HG03095 (cell line): ENCODE measurements at regions not wholly inside any gene's neighbourhood (a gene's known extent, or its start where the extent isn't known, plus 50 kb on each side); places are given as distances from the start of the nearest gene placed in this dataset.
"Not testable (repeated sequence)": the region's sequence is repeated elsewhere in the genome, so short reads cannot be mapped to it uniquely, and the experiment has no call there.

ENCODE experiments used
- ATAC-seq: cut with Tn5 transposase; IDR thresholded peaks from one replicate; pipeline ENCODE4 v1.9.1; 2021; ENCODE audit warnings: moderate library complexity; ENCODE audit not compliant: unreplicated experiment

DNA sequence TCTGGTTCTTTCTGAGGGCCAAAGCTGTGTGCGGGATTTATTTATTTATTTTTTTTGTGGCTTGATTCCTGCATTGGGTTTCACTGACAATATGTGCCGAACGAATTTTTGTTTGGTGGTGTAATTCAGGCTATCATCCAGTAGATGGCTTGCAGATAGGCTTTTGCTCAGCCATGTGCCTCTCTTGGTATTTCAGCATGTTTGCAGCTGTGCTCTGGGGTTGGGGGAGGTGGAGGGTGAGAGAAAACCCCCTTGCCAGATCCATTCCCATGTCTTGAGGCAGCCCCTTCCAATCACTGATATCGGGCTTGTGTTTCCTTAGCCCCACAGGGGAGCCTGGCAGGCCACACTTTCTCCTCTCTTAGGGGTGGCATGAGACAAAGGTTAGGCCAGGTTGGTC lies 302.4 kb downstream of the PTGER3 start:
- ATAC-seq = no peak

DNA sequence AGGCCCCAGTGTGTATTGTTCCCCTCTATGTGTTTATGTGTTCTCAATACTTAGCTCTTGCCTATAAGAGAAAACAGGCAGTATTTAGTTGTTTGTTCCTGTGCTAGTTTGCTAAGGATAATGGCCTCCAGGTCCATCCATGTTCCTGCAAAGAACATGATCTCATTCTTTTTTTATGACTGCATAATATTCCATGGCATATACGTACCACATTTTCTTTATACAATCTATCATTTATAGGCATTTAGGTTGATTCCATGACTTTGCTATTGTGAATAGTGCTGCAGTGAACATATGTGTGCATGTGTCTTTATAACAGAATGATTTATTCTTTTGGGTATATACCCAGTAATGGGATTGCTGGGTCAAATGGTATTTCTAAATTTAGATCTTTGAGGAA lies 301.6 kb downstream of the PTGER3 start:
- ATAC-seq = not testable (repeated sequence)

DNA sequence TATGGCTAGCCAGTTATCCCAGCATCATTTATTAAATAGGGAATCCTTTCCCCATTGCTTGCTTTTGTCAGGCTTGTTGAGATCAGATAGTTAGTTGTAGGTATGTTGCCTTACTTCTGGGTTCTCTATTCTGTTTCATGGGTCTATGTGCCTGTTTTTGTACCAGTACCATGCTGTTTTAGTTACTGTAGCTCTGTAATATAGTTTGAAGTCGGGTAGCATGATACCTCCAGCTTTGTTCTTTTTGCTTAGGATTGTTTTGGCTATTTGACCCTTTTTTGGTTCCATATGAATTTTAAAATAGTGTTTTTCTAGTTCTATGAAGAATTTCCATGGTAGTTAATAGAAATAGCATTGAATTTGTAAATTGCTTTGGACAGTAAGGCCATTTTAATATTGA lies 300.5 kb downstream of the PTGER3 start:
- not testable (repeated sequence) for ATAC-seq

DNA sequence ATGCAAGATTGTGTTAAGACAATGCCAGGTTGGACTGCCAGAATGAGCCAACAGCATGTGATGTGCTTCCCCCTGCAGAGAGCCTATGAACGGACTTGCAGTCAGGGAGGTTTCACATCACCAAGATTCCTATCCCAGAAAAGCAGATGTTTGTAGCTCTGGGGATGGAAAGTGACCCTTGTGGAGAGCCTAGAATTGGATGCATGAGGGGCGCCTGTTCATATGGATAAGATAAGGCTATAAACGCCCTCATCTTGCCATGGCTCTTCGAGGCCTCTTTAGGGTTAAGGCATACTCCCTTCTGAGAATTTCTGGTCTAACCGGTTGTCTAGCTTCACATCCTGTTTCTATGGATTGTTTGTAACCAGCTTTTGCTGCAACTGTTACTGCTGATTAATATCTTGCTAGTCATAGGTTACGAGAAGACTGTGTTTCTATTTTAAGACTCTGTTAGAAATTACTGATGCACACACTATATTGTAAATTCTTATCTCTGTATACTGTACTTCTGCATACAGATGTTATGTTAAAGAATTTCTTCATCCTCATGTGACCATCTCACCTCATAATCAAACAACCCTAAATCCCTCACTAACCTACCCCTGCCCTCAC lies 295.8 kb downstream of the PTGER3 start:
- ATAC-seq = not testable (repeated sequence)

DNA sequence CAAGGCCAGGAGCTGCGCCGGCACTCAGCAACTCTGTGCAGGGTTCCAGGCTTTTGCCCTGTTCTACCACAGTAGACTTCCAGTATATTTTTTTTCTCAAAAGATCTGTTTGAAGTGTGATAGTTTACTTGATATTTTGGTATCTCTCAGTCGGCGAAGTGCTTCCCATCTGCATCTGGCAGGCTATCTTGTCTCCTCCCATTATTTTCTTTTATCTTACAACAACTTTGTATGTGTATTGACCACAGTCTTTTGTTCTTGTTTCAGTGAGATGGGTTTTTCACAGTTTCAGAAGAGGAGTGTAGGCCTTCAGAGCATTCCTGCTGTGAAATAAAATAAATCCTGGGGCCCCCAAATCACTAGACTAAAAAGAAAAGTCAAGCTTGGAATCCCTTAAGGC lies 292.9 kb downstream of the PTGER3 start:
- no peak for ATAC-seq

DNA sequence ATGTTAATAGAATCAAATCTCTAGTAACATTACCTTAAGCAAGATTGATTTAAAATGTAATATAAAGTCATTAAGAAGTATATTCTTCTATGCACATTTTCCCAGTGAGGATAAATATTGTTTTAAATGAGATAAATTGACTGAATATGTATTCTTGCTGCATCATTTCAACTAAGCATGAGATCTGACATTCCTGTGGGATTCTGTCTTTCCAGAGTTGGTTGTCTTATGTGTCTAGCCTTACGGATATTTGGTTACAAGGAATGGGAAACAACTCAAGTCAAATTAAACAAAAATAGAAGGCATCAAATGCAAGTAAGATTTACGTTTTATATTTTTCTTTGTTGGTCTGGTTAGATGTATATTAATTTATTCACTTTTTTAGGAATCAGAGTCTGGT lies 287.5 kb downstream of the PTGER3 start:
- no peak for ATAC-seq

DNA sequence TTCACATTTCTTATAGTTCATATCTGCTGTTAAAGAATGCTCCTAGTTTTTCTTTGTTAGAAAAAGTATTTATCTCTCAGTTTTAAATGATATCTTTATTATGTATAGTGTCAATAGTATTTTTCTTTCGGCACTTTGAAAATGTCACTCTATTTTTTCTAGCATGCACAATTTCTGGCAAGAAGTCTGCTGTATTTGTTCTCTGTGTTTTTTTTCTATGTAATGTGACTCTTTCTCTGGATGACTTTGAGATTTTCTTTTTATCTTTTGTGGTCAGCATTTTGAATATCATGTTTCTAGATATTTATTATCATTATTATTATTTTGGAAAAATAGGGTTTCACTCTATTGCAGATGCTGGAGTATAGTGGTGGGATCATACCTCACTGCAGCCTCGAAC lies 285.2 kb downstream of the PTGER3 start:
- ATAC-seq = no peak

DNA sequence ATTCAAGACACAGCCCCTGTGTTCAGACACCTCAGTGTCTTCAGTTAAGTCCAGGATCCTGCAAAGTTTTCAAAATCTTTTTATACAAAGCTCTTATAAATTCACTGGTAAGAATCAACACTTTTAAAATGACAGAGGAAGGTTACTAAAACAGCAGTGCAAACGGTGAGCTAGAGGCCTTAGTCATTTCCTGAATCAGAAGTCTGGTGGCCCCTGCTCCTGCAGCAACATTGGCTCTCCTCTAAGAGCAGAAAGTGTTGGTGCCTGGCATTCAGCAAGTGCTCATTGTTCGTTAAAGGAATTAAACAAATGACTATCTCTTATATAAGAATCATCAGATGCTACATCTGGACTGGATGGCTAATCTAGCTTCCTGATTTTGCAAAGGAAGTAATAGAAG lies 282.9 kb downstream of the PTGER3 start:
- ATAC-seq = no peak

DNA sequence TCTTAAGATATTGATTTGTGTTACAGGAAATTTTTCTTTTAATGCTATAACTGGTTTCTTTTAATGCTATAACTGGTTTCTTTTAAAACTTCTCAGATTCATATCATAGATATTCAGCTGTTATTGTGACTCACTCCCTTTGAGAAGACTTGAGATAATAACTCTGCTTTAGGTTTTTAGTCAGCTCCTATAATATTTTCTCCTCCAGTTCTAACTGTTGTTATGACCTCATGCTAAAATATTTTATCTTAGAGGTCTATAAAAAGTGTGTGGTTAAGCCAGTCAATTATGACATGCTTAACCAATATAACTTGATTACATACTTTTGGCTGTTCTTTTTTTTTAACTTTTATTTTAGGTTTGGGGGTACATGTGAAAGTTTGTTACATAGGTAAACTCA lies 280.2 kb downstream of the PTGER3 start:
- ATAC-seq = no peak

DNA sequence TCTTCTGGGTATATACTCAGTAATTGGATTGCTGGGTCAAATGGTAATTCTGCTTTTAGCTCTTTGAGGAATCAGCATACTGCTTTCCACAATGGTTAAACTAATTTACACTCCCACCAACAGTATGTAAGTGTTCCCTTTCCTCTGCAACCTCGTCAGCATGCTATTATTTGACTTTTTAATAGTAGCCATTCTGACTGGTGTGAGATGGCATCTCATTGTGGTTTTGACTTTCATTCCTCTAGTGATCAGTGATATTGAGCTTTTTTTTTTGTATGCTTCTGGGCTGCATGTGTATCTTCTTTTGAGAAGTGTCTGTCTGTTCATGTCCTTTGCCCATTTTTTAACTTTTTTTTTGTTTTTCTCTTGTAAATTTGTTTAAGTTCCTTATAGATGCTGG lies 279.4 kb downstream of the PTGER3 start:
- no peak for ATAC-seq

DNA sequence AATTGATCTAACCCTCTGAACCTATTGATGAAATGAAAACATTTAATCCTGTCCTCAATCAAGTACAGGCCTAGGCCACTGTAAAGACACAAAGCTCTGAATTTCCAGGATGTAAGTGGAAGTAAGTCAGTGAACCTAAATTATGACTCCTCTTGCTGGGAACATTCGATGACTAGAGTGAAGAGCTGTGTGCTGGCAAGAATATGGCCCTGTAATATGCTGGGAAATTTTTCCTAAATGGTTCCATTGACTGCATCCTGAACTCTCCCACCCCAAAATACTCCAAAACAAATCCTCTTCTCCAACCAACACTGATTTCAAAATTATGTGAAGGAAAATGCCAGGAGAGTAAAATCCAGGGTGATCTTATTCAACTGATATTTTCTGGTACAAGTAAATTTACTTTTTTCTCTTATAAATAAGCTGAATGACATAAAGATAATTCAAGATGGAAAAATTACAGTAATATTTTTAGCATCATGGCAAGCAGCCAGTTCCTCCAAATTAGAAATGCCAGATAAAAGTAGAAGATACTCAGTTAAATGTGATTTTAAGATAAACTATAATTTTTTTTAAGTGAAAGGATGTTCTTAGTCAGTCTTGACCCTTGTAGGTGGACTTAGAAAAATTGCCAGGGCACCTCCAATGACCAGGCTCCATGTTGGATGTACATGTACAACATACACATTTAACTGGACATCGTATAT lies 269.4 kb downstream of the PTGER3 start:
- no peak for ATAC-seq

DNA sequence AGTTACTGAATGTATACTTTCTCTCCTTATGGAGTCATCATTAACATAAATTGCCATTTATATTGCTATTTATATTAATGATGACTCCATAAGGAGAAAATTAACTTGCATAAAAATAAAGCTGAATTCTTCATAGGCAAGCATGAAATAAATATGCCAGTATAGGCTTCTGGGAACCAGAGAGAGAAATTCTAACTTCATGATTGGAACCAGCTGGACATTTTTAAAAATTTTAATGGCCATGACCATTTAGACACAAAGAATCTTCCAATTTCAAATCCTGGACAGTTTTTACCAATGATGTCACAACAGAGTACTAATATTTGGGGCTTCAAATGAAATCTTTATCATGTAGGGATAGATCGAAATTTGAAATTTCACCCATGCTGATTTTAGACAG lies 268.7 kb downstream of the PTGER3 start:
- ATAC-seq = no peak

DNA sequence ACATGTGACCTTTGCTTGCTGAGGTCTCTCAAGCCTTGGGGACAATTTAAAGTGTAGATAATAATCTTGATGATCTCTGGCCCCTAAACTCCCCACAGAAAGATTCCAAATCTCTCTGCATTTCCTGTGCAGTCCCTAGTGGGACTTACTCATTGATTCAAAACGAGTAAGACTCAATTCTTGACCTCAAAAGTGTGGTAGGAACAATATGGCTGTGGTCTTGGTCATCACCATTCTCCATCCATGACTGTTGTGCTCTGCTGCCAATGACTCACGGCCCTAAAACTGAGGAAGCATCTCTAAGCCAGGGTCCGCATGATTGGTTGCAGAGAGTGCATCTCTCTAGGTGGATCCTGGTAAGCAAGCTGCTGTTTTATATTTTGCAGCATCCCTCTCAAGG lies 268.0 kb downstream of the PTGER3 start:
- ATAC-seq = no peak

DNA sequence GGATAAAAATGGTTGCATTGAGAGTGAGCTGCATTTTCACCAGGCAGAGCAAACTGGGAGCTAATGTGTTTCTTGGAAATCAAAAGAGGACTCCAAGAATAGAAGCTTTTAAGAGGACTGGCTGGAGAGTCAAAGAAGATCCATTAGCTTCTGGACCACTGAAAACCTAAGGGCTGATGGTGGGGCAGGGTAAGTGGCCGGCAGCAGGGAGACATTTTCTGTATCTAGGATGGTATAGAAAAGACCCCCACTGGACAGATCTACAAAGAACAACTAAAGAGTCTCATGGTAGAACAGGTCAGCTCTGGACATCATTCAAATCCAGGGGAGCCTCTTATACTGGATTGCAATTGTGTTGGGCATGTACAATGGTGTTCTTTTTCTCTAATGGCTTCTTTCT lies 262.3 kb downstream of the PTGER3 start:
- no peak for ATAC-seq

DNA sequence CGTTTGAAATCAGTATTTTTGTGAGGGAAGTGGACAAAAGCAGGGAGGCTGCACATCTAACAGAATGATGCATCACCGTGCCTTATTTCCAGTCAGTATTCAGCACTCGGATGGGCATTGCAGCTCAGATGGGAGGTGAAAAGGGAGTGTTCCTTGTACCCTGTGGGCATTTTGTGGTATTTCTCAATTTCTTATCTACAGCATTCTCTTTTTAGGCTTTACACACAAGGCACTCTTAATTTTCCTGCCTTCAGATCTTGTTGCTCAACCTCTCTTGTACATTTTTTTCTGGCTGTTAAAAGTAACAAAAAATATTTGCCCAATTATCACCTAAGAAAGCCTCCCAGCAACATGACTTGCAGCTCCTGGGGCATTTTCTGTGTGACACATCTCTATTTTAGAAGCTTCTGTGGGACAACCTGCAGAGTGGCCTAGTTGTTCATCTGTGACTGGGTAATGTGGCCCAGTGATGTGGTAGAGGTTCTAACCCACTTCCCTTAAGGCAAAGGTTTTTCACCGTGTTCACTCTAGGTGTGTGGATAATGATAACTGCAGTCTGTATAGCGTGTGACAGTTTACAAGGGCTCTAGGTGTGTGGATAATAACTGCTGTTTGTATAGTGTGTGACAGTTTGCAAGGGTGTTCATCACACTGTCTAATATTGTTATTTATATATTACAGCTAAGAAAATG lies 257.2 kb downstream of the PTGER3 start:
- ATAC-seq = no peak

DNA sequence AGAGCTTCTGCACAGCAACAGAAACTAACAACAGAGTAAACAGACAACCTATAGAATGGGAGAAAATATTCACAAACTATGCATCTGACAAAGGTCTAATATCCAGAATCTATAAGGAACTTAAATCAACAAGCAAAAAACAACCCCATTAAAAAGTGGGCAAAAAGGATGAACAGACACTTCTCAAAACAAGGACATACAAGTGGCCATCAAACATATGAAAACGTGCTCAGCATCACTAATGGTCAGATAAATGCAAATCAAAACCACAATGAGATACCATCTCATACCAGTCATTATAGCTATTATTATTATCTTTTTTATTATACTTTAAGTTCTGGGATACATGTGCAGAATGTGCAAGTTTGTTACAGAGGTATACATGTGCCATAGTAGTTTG lies 252.6 kb downstream of the PTGER3 start:
- ATAC-seq = not testable (repeated sequence)

DNA sequence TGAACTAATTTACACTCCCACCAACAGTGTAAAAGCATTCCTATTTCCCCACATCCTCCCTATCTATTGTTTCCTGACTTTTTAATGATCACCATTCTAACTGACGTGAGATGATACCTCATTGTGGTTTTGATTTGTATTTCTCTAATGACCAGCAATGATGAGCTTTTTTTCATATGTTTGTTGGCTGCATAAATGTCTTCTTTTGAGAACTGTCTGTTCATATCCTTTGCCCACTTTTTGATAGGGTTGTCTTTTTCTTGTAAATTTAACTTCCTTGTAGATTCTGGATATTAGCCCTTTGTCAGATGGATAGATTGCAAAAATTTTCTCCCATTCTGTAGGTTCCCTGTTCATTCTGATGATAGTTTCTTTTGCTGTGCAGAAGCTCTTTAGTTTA lies 251.3 kb downstream of the PTGER3 start:
- ATAC-seq = not testable (repeated sequence)

DNA sequence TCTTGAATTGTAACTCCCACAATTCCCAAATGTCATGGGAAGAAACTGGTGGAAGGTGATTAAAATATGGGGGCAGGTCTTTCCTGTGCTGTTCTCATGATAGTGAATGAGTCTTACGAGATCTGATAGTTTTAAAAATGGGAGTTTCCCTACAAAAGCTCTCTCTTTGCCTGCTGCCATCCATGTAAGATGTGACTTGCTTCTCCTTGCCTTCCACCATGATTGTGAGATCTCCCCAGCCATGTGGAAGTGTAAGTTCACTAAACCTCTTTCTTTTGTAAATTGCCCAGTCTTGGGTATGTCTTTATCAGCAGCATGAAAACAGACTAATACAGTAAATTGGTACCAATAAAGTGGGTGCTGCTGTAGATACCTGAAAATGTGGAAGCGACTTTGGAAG lies 245.0 kb downstream of the PTGER3 start:
- ATAC-seq = not testable (repeated sequence)

DNA sequence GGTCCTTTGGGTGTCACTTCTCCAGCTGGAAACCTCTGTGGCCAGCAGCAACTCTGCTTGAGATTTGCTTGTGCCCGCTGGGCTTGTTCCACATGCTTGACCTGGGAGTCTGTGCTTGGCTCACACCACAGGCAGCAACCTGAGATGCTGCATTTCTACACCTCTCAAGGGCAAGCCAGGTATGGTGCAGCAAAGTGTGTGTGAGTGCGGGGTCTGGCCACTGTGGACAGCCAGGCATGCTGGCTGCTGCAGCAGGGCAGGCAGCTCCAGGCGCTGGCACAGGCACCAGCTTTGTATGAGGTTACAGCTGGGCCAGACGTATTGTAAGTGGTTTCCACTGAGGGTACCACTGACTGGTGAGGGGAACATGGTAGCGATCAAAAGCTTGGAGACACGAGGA lies 242.0 kb downstream of the PTGER3 start:
- no peak for ATAC-seq

DNA sequence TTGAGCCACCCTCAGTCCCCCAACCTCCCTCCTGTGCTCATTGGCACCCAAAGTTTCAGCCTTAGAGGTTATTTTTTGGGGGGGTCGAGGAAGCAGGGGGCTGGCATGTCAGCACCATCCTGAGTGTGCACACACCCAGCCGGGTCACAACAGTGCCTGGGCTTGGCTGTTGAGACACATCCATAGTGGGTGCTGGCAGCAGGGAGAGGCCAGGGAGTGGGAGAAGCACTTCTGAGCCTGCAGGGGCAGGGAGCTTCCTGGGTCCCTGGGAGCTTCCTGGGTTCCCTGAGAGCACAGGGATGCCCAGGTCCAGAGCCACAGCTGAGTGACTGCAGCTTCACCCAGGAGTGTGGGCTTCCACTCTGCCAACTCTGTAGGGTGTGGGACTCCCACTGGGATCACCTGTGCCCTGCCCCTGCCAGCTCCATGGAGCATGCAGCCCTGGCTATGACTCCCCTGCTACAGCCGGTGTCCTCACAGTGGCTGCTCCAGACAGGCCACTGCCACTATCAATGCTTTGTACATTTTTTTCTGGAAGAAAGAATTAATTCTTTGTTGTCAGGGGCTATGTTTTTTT lies 240.4 kb downstream of the PTGER3 start:
- no peak for ATAC-seq

DNA sequence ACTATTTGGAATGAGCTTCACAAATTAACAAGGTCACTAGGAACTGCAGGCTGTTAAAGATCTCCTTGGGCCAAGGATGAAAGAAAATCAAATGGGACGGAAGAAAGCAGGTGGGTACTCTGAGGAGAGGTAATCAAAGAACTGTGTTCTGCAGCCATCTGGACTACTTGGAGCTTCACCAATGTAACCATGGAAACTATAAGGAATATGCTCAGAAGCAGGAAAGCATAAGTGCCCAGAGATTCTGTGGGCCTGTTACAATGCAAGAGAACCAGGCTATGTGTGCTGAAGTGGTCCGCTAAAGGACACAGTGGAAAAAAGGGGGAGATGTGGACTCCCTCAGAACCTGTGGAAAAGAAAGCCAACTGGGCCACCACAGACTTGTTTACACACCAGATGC lies 238.5 kb downstream of the PTGER3 start:
- no peak for ATAC-seq

DNA sequence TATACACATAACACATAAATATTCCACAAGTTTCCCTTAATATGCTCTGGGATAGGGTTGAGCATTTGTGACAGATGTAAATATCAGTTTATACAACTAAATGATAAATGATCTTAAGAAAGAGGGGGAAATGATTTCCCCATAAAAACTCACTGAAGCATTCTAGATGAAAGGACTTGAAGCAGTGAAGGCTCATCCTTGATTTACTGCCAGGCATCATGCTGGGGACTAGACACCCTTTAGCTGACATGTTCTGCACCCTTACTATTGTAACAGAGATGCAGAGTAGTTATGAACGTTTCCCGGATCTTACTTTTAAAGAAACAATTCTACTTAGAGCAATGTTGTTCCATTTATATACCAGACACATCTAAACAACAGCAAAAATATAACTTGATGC lies 235.8 kb downstream of the PTGER3 start:
- no peak for ATAC-seq
